ENCODE measurements at regions not wholly inside any gene's neighbourhood (a gene's known extent, or its start where the extent isn't known, plus 50 kb on each side); places are given as distances from the start of the nearest gene placed in this dataset.
A peak's percentile ranks its signal among the peaks of the same experiment; 100 is the strongest.

DNA sequence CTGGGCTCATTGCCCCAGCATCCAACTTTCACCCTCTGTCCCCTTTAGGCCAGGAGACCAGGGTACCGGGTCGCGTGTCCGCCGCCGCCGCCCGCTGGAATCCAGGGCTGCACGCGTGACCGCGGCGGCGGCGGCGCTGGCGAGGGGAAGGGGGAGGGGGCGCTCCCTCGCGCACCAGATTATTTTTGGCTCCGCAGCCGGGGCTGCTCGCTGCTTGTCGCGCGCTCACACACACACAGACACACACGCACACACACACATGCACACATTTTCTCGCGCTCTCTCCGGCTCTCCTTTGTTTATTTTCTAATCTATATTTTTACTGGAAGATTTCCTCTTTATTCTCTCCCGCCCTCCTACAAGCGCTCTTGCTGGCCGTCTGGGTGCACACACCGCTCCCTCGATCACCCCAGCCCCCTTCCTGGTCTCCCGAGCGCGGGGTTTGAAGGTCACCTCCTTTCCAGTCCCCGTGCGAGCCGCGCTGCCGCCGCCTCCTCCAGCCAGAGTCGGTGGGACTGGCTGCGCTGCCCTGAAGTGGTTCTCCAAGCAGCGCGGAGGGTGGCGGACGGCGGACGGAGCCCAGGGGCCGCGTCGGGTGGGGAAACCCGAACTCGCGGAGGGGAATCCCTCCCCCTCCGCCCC, 921.4 kb upstream of the EEF2KMT start:
- TF ChIP-seq, protein P1, sequence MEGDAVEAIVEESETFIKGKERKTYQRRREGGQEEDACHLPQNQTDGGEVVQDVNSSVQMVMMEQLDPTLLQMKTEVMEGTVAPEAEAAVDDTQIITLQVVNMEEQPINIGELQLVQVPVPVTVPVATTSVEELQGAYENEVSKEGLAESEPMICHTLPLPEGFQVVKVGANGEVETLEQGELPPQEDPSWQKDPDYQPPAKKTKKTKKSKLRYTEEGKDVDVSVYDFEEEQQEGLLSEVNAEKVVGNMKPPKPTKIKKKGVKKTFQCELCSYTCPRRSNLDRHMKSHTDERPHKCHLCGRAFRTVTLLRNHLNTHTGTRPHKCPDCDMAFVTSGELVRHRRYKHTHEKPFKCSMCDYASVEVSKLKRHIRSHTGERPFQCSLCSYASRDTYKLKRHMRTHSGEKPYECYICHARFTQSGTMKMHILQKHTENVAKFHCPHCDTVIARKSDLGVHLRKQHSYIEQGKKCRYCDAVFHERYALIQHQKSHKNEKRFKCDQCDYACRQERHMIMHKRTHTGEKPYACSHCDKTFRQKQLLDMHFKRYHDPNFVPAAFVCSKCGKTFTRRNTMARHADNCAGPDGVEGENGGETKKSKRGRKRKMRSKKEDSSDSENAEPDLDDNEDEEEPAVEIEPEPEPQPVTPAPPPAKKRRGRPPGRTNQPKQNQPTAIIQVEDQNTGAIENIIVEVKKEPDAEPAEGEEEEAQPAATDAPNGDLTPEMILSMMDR (IDR thresholded peaks at IDR 0.05; ENCODE audit: insufficient read depth, missing control alignments), result no peak
- no peak for DNase-seq (ENCODE audit: insufficient read length, low spot score)

DNA sequence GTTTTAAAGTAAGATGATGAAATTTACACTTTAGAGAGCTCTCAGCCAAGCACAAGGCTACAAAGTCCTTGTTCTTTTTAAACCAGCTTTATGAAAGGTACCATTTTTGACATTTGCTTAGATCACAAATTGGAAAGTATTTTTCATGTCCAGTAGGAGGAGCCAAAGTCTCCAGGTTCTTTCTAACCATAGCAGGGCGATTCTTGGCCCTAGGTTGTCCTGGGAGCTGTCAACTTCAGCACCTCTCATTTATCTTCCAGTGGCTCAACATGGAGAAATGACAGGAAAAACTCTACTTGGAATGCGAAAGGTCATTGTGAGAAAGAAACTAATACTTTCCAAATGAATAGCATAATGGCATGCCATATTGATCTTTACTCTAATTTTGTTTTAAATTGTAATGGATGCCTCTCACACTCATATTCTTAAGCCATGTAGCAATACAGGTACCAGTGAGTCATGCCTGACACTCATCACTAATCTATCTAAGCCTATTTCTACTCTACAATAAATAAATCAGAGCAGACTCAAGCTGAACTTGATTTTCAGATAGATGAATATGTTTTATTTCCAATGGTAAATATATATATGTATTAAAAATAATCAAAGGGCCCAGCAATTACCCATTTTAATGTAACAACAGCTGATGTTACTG, 919.1 kb upstream of the EEF2KMT start:
- FAIRE-seq (no peak), DNase-seq (ENCODE audit: insufficient read length, low spot score) (no peak)
- TF ChIP-seq, protein P1 (IDR thresholded peaks at IDR 0.05; ENCODE audit: insufficient read depth, missing control alignments), result peak; percentile 43

More for the DNA sequence above, 921.4 kb upstream of the EEF2KMT start:
- FAIRE-seq, result no peak

DNA sequence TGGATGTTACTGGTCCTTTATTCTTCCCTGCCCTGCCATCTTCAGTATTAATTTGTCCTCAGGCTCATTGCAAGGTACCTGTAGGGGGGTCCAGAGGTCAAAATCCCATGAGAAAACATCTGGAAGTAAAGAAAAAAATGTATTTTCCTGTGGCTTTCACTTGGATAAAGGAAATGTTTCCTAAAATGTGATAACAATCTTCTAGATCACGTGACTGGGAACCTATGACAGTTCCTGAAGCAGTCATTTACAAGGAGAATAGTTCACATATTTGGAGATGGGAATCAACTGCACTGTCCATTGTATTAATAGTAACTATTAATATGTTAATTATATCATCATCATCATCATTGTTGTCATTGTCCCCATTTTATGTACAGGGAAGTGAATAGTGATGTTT, 915.1 kb upstream of the EEF2KMT start:
- FAIRE-seq (no peak), DNase-seq (ENCODE audit: insufficient read length, low spot score) (no peak)
- TF ChIP-seq, protein P1 (IDR thresholded peaks at IDR 0.05; ENCODE audit: insufficient read depth, missing control alignments), result no peak

DNA sequence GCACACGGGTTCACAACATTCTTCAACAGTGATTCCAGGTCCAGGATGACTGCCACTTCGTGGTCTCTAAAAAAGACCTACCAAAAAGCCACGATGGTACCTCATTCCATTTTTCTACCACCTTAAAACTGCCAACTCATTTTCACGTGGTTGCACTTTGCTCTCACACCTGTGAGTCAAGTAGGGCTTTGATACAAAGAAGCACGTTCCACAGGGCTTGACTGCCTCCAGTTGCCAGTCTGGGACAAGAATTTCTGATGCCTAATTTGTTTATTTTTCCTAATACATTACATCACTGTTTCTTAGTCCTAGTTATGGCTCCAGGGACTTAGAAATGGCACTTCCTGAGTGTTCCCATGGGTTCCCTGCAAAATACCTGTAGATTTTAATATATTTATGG, 911.6 kb upstream of the EEF2KMT start:
- no peak for FAIRE-seq

DNA sequence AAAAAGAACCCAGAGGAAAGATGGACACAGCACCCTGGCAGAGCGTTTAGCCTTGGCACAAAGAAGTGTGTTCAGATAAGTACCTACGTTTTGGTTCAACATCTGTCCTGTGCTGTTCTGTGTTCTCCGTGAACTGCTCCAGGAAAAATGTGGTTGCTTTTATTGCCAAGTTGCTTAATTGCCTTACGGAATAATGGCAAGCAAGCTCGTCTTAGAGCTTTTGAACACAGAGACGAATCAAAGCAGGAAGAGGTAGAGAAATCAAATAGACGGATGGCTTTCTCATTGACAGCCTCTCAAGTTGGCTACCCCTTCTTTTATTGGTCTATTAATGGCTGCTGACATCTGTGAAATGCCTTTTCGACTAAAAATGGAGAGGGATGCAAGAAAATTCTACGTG, 911.1 kb upstream of the EEF2KMT start:
- TF ChIP-seq, protein P1 (IDR thresholded peaks at IDR 0.05; ENCODE audit: insufficient read depth, missing control alignments), result no peak
- no peak for FAIRE-seq
- DNase-seq (ENCODE audit: insufficient read length, low spot score), result no peak

More for the DNA sequence above, 911.6 kb upstream of the EEF2KMT start:
- DNase-seq (ENCODE audit: insufficient read length, low spot score), result no peak
- TF ChIP-seq, protein P1 (IDR thresholded peaks at IDR 0.05; ENCODE audit: insufficient read depth, missing control alignments), result no peak

DNA sequence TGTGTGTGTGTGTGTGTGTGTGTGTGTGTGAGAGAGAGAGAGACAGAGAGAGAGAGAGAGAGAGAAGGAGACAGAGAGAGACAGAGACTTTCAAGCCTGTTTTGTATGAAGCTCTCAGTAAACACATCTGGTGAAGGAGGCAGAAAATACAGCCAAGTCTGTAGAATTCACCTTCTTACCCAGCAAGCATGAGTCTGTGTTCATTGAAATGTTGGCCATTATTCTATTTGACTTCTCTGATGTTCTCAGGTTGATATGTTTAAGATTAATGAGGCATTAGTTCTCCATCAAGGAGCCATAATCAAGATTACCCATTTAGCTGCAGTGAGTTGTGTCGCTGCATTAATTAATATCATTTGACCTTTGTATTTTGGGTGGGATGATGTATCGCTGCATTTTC, 895.8 kb upstream of the EEF2KMT start:
- no peak for DNase-seq (ENCODE audit: insufficient read length, low spot score)
- TF ChIP-seq, protein P1 (IDR thresholded peaks at IDR 0.05; ENCODE audit: insufficient read depth, missing control alignments), result no peak
- FAIRE-seq, result no peak

DNA sequence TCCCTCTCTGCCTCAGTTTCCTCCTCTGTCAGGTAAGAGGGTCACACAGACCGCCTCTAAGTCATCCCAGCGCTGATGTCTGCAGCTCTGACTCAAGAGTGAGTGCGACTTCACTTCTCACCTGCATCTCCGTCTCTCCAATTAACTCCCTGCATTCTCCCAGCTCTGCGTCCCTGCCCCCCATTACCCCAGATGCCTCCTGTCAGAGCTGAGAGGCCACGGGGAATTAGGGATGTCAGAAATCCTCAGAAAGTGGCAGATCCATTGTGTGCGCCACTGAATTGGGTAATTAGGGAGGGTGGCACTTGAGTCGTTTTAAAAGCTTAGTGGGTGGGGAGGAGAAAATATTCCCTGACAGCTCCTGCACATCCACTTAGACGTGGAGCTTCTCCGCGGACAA, 885.4 kb upstream of the EEF2KMT start:
- no peak for DNase-seq (ENCODE audit: insufficient read length, low spot score)
- TF ChIP-seq, protein P1 (IDR thresholded peaks at IDR 0.05; ENCODE audit: insufficient read depth, missing control alignments), result no peak
- no peak for FAIRE-seq
